ENCODE measurements at regions not wholly inside any gene's neighbourhood (a gene's known extent, or its start where the extent isn't known, plus 50 kb on each side); places are given as distances from the start of the nearest gene placed in this dataset.
A peak's percentile ranks its signal among the peaks of the same experiment; 100 is the strongest.
"Not testable (repeated sequence)": the region's sequence is repeated elsewhere in the genome, so short reads cannot be mapped to it uniquely, and the experiment has no call there.

DNA sequence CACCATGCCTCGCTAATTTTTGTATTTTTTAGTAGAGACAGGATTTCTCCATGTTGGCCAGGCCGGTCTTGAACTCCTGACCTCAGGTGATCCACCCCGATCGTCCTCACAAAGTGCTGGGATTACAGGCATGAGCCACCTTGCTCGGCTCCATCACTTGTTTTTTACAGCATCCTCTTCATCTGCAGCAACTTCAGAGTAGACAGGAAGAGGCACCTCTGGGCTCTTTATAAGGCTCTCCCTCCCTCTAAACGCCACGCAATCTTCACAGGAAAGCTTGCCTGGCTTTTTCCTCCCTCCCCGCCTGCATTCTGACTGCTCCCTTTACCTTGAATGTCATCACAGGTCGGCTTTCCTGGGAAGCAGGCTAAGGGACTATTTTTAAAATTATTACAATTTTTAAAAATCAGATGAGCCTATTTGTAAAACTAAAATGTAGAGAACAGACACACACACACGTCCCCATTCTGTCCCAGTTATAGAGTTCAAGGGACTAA is 111.5 kb upstream of the LDB2 start:
- Mint-ChIP-seq H3K27me3 (no peaks in the 10 kb centered on the region), H3K4me1 (no peaks in the 10 kb centered on the region), H3K9me3 (no peaks in the 10 kb centered on the region), H3K4me3 (no peak overlapping the region), H3K27ac (peak overlapping the region in 1 of 2 donors; percentile 34)
- DNase-seq (no peak), ATAC-seq (no peak)

DNA sequence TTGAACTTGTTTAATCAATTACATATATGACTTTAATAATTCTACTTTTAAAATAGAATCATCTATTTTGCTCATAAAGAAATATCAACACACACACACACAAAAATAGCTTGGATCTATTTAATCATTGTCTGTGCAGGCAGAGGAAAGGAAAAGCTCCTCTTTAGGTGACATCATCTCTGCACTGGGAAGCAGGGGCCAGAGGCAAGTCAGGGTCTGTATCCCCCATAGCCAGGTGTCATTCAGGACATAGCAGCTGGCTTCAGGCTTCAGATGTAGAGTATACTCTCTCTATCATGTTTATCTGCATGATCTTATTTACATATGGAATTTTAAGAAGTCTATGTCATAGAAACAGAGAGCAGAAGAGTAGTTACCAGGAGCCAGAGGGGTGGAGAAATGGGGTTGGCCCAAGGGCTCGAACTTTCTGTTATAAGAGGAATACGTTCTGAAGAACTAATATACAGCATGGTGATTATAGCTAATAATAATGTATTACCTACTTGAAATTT is 110.4 kb upstream of the LDB2 start:
- H3K27me3 Mint-ChIP-seq = no peaks in the 10 kb centered on the region

DNA sequence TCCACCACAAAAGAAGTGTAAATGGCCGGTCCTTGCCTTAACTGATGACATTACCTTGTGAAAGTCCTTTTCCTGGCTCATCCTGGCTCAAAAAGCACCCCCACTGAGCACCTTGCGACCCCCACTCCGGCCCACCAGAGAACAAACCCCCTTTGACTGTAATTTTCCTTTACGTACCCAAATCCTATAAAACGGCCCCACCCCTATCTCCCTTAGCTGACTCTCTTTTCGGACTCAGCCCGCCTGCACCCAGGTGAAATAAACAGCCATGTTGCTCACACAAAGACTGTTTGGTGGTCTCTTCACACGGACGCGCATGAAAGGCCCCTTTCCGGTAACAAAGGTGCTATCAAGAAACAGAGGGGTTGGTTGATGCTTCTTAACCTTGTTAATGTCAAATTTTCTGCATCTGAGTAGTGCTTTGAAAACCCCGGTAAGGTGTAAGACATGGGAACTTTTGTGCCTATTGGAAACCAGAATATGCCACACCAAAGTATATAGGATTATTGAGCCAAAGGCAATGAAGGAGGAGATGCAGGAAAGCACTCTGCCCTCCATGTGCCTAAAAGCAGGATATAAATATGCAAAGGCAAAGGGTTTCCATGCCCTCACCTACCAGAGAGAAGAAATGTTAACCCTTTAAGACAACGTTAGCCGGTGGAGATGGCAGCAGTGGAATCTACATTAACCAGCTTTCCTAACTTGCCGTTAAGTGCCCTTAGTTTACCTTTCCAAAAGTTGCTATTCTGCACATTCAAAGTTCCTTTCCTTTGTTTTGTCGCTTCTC is 105.4 kb upstream of the LDB2 start:
- not testable (repeated sequence) for H3K27ac Mint-ChIP-seq, H3K27me3 Mint-ChIP-seq, H3K4me3 Mint-ChIP-seq, ATAC-seq, H3K9me3 Mint-ChIP-seq, H3K4me1 Mint-ChIP-seq, DNase-seq

More for the DNA sequence above, 110.4 kb upstream of the LDB2 start:
- Mint-ChIP-seq H3K4me3 (no peak overlapping the region), H3K4me1 (no peaks in the 10 kb centered on the region), H3K27ac (no peak overlapping the region), H3K9me3 (no peaks in the 10 kb centered on the region)
- ATAC-seq = no peak
- no peak for DNase-seq

DNA sequence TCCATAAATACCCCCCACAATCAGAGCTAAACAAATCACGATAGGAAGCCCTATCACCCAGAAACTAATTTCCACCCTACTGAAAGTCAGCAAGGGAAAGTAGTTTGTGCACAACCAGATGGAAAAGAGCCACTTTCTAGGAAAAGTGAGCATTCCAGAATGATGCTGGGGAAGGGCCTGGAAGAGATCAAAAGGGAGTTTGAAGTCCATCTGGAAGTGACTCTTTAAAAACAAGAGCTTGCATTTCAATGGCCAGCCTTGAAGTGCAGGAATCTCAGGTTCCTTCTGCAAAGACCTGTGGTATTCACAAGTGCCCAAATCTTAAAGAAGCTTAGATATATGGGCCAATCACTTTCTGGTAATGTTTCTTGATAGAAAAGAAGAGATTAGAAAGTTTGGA is 97.0 kb upstream of the LDB2 start:
- ATAC-seq (no peak), DNase-seq (no peak)
- no peaks in the 10 kb centered on the region for H3K9me3 Mint-ChIP-seq
- H3K4me3 Mint-ChIP-seq = no peak overlapping the region
- H3K27ac Mint-ChIP-seq = no peak overlapping the region
- H3K27me3 Mint-ChIP-seq = no peaks in the 10 kb centered on the region
- no peaks in the 10 kb centered on the region for H3K4me1 Mint-ChIP-seq

DNA sequence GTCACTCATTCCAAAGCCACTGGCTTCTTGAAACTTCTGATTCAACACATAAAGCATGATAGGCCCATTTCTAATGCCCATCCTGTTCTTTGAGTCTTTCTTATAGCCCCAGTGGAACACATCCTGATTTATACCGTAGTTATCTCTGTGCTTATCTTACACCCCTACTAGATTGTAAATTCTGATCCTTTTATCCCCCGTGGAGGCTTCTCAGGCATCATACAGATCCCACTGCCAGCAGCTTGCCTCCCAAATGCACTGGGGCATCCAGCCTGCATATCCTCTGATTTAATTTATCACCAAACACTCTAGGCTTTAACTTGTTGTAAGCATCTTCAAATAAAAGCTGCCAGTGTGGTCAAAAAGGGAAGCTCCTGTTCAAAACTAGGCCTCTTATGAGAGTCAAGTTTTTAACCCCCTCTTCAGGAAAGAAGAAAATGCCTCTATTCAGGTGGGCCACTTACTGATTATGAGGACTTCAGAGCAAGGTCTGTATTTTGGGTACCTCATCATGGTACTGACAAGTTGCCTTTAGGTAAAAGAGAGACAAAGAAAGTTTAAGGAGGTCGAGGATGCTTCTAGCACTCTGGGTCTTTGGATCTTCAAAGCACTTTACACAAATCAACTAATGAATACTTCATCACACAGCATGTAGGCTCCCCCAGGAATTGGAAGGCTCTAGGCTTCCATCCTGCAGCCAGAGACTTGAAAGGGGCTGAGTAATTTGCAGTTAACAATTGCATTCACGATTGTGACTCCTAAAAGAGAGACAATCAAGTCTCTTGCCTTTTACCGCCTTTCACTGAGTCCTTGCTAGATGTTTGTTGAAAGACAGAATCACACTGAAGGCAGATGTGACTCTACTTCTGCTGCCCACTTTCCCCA is 95.8 kb upstream of the LDB2 start:
- DNase-seq (no peak), ATAC-seq (no peak)
- H3K27me3 Mint-ChIP-seq = no peaks in the 10 kb centered on the region
- H3K4me3 Mint-ChIP-seq = no peak overlapping the region
- no peak overlapping the region for H3K27ac Mint-ChIP-seq
- H3K4me1 Mint-ChIP-seq = no peaks in the 10 kb centered on the region
- H3K9me3 Mint-ChIP-seq = no peaks in the 10 kb centered on the region

DNA sequence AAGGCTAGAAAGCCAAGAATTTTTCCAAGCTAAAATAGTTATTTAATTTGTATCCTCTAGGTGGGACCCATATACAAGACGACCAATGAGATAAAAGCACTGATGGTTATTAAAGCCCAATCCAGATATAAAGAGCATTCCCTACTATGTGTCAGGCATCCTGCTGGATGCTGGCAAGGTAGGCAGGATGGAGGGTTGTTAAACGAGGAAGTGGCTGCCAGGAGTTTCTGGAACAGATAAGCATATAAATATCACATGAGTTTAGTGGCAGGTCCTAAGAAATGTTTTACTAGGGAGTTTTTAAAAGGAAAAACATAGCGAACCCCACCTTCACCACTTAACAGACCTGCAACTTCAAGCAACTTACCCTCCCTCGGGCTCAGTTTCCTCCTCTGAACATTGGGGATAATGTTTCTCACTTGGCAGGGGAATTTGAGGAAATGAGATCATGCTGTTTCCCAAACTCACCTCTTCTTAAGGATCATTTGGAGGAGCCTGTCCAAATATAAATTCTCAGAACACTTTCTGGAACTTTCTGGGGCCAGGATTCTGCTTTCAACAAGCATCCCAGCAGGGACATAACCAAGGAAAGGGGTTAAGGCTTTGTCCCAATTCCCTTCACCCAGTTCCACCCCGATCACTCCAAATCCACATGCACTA is 94.3 kb upstream of the LDB2 start:
- ATAC-seq = no peak
- Mint-ChIP-seq H3K27me3 (no peaks in the 10 kb centered on the region), H3K4me1 (no peaks in the 10 kb centered on the region), H3K27ac (no peak overlapping the region), H3K9me3 (no peaks in the 10 kb centered on the region), H3K4me3 (no peak overlapping the region)
- no peak for DNase-seq

DNA sequence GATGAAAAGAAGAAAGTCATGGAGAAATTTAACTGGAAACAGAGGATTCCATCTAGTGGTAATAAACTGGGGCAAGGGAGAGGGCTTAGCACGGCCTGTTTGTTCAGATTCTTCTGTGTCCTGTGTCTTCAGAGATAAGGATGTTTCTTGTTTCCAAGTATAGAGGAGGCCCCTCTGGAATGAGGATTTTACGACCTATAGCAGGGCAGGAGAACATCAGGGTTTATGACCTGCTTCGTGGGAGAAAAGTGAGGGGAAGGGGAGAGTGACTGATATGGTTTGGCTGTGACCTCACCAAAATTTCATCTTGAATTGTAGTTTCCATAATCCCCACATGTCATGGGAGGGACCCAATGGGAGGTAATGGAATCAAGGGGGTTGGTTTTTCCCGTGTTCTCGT is 93.0 kb upstream of the LDB2 start:
- Mint-ChIP-seq H3K4me1 (no peaks in the 10 kb centered on the region), H3K27ac (no peak overlapping the region), H3K4me3 (no peak overlapping the region), H3K27me3 (no peaks in the 10 kb centered on the region), H3K9me3 (no peaks in the 10 kb centered on the region)
- ATAC-seq (no peak), DNase-seq (no peak)

DNA sequence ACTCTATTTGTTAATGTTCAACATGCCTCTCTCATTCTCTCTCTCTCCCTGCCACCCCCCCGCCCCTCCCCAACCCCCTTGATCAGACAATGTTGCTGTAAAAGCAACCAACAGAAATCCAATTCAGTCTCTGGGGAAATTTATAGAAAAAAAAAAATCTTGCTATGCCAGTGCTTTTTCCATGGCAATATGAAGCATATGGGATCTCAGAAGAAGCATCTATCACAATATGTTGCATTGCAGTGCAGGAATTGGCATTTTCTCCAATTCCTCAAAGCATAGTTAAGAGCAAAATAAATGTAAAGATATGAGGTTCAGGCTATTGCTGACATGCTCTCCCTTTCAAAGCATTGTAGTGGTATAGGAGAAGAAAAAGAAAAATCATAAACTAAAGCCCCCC is 90.9 kb upstream of the LDB2 start:
- no peak for ATAC-seq
- Mint-ChIP-seq H3K4me1 (no peaks in the 10 kb centered on the region), H3K9me3 (no peaks in the 10 kb centered on the region), H3K4me3 (no peak overlapping the region), H3K27ac (no peak overlapping the region), H3K27me3 (no peaks in the 10 kb centered on the region)
- no peak for DNase-seq

DNA sequence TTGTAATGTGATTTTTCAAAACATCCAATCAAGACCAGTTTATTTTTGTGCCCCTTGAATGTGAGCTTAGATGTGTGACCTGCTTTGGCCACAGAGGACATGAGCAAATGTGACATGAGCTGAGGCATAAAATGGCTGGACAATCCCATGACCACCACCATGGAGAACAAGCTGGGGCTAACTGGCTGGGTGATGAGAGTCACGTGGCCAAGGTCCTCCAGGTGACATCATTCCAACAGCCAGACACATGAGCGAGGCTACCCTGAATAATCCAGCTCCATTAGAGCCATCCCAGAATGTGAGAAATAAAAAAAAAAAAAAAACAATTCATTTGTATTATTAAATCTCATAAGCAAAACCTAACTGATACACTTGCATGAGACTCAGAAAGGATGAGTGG is 90.4 kb upstream of the LDB2 start:
- Mint-ChIP-seq H3K4me1 (no peaks in the 10 kb centered on the region), H3K27me3 (no peaks in the 10 kb centered on the region), H3K27ac (no peak overlapping the region), H3K4me3 (no peak overlapping the region), H3K9me3 (no peaks in the 10 kb centered on the region)
- ATAC-seq = no peak
- DNase-seq = no peak

DNA sequence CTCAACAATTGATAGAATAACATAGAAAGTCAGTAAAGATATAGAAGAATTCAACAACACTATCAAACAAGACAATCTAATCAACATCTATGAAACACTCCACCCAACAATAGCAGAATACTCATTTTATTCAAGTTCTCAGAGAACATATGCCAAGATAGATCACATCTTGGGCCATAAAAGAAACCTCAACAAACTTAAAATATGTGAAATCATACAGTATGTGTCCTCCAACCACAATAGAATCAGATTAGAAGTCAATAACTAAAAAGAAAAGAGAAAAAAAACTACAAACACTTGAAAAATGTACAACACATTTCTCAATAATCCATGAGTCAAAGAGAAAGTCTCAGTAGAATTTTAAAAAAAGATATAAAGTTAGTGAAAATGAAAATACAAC is 78.6 kb upstream of the LDB2 start:
- H3K4me1 Mint-ChIP-seq = no peaks in the 10 kb centered on the region
- no peak for ATAC-seq
- no peak overlapping the region for H3K4me3 Mint-ChIP-seq
- H3K27me3 Mint-ChIP-seq = peaks cover 24% of the 10 kb centered on the region
- H3K27ac Mint-ChIP-seq = no peak overlapping the region
- no peak for DNase-seq
- no peaks in the 10 kb centered on the region for H3K9me3 Mint-ChIP-seq

DNA sequence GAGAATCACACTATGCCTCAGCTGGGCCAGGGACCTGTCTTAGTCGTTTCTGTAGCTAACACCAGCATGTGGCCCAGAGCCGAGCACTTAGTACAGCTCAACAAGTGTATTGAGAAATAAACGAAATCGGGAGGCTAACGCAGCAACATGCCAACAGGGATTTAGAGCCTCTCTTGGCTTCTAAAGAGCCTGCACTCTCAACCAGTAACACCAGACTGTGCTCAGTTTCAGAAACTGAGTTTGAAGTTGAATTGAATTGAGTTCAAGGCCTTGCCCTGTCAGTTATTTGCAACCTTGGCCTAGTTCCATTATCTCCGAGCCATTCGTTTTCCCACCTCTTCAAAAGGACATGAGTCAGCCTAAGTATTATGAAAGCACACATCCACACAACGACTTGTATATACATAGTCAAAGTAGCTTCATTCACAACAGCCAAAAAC is 71.3 kb upstream of the LDB2 start:
- Mint-ChIP-seq H3K4me1 (no peaks in the 10 kb centered on the region), H3K4me3 (no peak overlapping the region), H3K9me3 (no peaks in the 10 kb centered on the region), H3K27ac (no peak overlapping the region), H3K27me3 (peaks cover 14% of the 10 kb centered on the region)
- ATAC-seq (no peak), DNase-seq (no peak)

DNA sequence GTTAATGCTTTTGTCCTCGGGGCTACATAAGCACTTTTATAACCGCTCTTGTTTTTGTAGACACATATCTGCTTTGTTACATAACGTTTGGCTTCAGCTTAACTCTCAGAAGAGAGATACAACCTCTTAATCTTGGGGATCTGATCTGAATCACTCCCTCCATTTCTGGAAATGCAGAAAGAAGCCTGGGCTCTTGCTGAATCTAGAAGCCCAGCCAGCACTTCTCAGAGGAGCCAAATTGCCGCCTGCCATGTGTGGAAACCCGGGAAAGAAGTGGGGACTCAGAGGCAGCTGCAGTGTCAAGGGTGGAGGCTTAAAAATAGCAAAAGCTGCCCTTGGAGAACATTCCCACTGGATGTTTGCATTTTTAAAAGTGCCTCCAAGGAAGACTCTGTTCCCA is 69.3 kb upstream of the LDB2 start:
- Mint-ChIP-seq H3K27me3 (peaks cover 9% of the 10 kb centered on the region), H3K4me3 (no peak overlapping the region), H3K9me3 (peaks cover 0 to 6% of the 10 kb centered on the region in 2 donors), H3K4me1 (no peaks in the 10 kb centered on the region), H3K27ac (no peak overlapping the region)
- DNase-seq = no peak
- no peak for ATAC-seq

DNA sequence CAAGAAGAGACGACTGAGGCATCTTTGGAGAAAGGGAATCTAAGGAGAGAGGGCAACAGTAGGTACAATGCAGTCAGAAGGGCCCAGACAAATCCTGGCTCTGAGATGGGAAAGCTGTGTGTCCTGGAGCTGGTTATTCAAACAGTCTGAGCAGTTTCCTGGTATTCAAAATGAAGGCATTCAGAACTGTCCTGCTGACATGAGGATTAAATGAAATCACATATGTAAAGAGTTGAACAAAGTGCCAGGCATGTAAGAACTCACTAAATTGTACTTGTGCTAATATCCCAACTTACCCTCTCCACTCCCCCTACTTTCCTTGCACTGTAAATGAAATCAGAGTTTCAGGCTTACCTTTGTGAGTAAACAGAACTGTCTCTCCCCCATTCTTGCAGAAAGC is 60.9 kb upstream of the LDB2 start:
- Mint-ChIP-seq H3K27ac (no peak overlapping the region), H3K9me3 (peaks cover 9 to 15% of the 10 kb centered on the region in 2 donors), H3K27me3 (peaks cover 24% of the 10 kb centered on the region), H3K4me3 (no peak overlapping the region), H3K4me1 (no peaks in the 10 kb centered on the region)
- DNase-seq = no peak
- ATAC-seq = no peak

DNA sequence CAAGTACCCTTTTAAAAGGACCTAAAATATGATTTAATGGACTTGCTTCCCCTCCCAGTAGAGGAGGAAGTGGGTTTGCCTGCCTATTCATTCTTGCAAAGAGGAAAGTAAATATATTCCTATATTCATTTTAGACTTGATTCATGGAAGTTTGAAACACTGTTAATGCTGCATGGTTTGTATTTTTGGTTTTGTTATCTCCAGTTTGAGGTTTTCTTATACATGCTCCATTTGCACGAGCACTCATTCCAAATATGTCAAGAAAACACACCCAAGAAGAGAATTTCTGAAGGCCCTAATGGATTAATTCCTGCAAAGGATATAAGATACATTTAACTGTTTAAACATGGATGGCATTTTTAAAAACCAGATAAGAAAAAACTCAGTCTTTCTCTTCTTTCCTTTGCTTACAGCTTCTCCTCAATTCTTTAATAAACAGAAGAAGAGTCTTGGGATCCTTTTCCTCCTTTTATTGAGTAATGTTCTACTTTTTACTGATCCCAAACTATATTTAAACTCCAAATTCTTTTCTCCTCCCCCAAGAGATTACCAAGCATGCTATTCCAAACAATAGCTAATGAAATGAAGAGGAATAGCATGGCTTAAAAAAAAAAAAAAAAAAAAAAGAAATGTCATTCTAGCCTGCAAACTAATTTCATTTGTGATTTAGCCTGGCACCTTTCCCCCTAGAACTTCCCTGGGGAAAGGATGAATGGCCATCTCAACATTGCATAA is 54.6 kb upstream of the LDB2 start:
- H3K4me3 Mint-ChIP-seq = no peak overlapping the region
- H3K9me3 Mint-ChIP-seq = peaks cover 4 to 8% of the 10 kb centered on the region in 2 donors
- peaks cover 22% of the 10 kb centered on the region for H3K27me3 Mint-ChIP-seq
- DNase-seq (no peak), ATAC-seq (no peak)
- no peak overlapping the region for H3K27ac Mint-ChIP-seq
- peaks cover 5% of the 10 kb centered on the region for H3K4me1 Mint-ChIP-seq

DNA sequence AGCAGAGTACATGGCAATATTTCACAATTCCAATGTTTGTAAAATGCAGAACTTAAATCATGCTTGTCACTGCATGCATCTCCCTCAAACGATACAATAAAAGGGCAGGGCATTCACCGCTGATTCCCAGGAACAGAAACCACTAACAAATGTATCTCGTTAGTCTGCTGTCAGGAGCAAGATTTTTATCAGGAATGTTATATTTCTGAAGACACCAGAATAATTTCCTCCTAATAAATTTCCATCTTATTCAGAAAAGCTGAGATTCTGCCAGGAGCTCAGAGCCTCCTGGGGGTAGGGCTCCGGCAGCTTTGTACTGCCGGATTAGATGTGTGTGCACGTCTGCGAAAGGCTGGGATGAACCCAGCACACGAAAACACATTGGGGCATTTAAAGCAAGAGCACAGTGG is 54.0 kb upstream of the LDB2 start:
- DNase-seq = no peak
- H3K9me3 Mint-ChIP-seq = peaks cover 4 to 8% of the 10 kb centered on the region in 2 donors
- H3K4me1 Mint-ChIP-seq = peaks cover 5% of the 10 kb centered on the region
- H3K4me3 Mint-ChIP-seq = no peak overlapping the region
- H3K27me3 Mint-ChIP-seq = peaks cover 22% of the 10 kb centered on the region
- ATAC-seq = no peak
- no peak overlapping the region for H3K27ac Mint-ChIP-seq
